ENCODE measurements at regions not wholly inside any gene's neighbourhood (a gene's known extent, or its start where the extent isn't known, plus 50 kb on each side); places are given as distances from the start of the nearest gene placed in this dataset.

DNA sequence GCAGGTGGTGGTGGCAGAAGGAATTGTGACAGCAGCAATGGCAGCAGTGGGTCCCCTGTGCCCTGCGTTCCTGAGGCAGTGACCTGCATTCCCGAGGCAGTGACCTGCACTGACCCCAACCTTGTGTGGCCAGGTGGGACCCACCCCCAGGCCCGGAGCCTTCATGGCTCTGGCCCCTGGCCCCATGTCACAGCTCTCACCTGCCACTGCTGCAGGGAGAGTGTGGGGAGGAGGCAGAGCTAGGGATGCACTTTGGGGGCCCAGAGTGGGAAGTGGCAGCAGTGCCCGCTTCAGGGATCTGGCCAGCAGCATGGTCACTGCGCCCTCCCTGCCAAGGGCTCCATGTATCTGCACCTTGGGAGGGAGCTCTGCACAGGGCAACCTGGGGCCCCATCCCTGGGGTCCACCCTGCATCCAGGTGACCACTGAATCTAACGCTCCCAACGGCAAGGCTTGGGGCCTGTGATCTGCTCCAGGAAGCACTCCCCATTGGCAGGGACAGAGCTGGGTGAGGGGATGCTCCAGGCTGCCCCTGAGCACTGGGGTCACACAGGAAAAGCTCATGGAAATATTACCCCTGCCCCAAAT lies 618.6 kb downstream of the RWDD3 start:
- TF ChIP-seq, protein P1, sequence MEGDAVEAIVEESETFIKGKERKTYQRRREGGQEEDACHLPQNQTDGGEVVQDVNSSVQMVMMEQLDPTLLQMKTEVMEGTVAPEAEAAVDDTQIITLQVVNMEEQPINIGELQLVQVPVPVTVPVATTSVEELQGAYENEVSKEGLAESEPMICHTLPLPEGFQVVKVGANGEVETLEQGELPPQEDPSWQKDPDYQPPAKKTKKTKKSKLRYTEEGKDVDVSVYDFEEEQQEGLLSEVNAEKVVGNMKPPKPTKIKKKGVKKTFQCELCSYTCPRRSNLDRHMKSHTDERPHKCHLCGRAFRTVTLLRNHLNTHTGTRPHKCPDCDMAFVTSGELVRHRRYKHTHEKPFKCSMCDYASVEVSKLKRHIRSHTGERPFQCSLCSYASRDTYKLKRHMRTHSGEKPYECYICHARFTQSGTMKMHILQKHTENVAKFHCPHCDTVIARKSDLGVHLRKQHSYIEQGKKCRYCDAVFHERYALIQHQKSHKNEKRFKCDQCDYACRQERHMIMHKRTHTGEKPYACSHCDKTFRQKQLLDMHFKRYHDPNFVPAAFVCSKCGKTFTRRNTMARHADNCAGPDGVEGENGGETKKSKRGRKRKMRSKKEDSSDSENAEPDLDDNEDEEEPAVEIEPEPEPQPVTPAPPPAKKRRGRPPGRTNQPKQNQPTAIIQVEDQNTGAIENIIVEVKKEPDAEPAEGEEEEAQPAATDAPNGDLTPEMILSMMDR (IDR thresholded peaks at IDR 0.05): no peak
- TF ChIP-seq, protein P2, sequence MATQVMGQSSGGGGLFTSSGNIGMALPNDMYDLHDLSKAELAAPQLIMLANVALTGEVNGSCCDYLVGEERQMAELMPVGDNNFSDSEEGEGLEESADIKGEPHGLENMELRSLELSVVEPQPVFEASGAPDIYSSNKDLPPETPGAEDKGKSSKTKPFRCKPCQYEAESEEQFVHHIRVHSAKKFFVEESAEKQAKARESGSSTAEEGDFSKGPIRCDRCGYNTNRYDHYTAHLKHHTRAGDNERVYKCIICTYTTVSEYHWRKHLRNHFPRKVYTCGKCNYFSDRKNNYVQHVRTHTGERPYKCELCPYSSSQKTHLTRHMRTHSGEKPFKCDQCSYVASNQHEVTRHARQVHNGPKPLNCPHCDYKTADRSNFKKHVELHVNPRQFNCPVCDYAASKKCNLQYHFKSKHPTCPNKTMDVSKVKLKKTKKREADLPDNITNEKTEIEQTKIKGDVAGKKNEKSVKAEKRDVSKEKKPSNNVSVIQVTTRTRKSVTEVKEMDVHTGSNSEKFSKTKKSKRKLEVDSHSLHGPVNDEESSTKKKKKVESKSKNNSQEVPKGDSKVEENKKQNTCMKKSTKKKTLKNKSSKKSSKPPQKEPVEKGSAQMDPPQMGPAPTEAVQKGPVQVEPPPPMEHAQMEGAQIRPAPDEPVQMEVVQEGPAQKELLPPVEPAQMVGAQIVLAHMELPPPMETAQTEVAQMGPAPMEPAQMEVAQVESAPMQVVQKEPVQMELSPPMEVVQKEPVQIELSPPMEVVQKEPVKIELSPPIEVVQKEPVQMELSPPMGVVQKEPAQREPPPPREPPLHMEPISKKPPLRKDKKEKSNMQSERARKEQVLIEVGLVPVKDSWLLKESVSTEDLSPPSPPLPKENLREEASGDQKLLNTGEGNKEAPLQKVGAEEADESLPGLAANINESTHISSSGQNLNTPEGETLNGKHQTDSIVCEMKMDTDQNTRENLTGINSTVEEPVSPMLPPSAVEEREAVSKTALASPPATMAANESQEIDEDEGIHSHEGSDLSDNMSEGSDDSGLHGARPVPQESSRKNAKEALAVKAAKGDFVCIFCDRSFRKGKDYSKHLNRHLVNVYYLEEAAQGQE (IDR thresholded peaks at IDR 0.05; ENCODE audit: low read depth, low read length): no peak
- no peak for TF ChIP-seq GABPA (IDR thresholded peaks at IDR 0.05; ENCODE audit: low read depth)
- TF ChIP-seq TAF1 (IDR thresholded peaks at IDR 0.05; ENCODE audit: borderline replicate concordance, low read depth, low read length): no peak
- no peak for TF ChIP-seq FOXM1 (IDR thresholded peaks at IDR 0.05; ENCODE audit: low read depth)
- TF ChIP-seq, protein P3, sequence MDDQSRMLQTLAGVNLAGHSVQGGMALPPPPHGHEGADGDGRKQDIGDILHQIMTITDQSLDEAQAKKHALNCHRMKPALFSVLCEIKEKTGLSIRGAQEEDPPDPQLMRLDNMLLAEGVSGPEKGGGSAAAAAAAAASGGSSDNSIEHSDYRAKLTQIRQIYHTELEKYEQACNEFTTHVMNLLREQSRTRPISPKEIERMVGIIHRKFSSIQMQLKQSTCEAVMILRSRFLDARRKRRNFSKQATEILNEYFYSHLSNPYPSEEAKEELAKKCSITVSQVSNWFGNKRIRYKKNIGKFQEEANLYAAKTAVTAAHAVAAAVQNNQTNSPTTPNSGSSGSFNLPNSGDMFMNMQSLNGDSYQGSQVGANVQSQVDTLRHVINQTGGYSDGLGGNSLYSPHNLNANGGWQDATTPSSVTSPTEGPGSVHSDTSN (IDR thresholded peaks at IDR 0.05): no peak
- TF ChIP-seq ELF1 (IDR thresholded peaks at IDR 0.05): no peak
- TF ChIP-seq GATA2 (CRISPR knock-in tag; IDR thresholded peaks at IDR 0.05): no peak
- TF ChIP-seq, protein P4, sequence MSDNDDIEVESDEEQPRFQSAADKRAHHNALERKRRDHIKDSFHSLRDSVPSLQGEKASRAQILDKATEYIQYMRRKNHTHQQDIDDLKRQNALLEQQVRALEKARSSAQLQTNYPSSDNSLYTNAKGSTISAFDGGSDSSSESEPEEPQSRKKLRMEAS (IDR thresholded peaks at IDR 0.05; ENCODE audit: low read depth): no peak
- TF ChIP-seq TEAD4 (IDR thresholded peaks at IDR 0.05; ENCODE audit: borderline replicate concordance, insufficient read depth): no peak
- TF ChIP-seq, protein P5, sequence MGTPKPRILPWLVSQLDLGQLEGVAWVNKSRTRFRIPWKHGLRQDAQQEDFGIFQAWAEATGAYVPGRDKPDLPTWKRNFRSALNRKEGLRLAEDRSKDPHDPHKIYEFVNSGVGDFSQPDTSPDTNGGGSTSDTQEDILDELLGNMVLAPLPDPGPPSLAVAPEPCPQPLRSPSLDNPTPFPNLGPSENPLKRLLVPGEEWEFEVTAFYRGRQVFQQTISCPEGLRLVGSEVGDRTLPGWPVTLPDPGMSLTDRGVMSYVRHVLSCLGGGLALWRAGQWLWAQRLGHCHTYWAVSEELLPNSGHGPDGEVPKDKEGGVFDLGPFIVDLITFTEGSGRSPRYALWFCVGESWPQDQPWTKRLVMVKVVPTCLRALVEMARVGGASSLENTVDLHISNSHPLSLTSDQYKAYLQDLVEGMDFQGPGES (IDR thresholded peaks at IDR 0.05; ENCODE audit: low read depth, low read length): no peak

Measured in SK-N-SH (cell line).